HG03378 (cell line): ENCODE measurements at regions not wholly inside any gene's neighbourhood (a gene's known extent, or its start where the extent isn't known, plus 50 kb on each side); places are given as distances from the start of the nearest gene placed in this dataset.
"Not testable (repeated sequence)": the region's sequence is repeated elsewhere in the genome, so short reads cannot be mapped to it uniquely, and the experiment has no call there.

Experiments
- ATAC-seq: cut with Tn5 transposase; IDR thresholded peaks from one replicate; pipeline ENCODE4 v1.9.1; 2021; ENCODE audit warnings: mild to moderate bottlenecking, moderate library complexity; ENCODE audit not compliant: unreplicated experiment

- ATAC-seq, result no peak
Measured at GRCh38 chr3:17847156-17847555, 104.7 kb upstream of the TBC1D5 start.

DNA sequence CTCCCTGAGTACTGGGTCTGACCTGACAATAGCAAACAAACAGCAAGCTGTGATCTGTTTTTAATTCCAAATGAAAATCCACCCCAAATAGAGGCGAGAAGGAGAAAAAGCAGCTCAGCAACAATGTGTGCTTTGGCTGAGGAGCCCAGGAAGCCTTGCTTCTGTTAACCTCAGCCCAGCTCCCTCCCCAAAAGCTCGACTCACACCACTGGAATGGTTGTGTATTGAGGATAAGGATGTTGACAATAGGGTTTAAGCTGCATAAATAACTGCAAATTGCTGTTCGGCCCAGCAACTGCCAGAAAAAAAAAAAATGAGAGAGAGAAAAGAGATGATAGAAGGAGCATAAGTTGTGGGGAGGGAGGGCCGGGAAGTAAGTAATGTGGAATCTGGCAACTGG lies 104.0 kb upstream of the TBC1D5 start:
- ATAC-seq, result no peak

DNA sequence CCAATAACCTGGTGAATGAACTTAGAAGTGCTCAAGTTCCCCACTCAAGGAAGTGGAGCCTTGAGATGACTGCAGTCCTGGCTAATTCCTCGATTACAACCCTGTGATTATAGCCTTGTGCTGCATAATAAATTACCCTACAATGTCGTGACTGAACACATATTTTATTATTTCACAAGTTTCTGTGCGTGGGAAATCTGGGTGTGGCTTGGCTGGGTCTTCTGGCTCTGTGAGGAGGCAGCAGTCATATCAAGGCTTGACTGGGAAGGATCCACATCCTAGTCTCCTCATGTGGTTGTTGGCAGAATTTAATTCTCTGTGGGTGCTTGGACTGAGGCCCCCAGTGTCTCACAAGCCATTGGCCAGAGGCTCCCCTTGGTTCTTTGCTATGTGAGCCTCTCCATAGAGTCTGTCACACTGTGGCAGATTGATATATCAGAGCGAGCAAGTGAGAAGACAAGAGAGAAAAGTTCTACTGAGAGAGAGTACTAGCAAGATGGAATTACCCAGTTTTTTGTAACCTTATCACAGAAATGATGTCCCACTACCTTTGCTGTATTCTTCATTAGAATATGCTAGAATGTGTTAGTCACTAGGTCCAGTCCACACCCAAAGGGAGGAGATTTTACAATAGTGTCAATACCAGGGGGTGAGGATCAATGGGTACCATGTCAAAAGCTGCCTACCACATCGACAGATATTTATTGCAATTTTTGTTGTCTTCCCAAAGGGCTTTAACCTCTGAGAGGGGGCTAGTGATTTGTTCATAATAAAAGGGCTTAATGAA lies 102.8 kb upstream of the TBC1D5 start:
- ATAC-seq, result no peak

DNA sequence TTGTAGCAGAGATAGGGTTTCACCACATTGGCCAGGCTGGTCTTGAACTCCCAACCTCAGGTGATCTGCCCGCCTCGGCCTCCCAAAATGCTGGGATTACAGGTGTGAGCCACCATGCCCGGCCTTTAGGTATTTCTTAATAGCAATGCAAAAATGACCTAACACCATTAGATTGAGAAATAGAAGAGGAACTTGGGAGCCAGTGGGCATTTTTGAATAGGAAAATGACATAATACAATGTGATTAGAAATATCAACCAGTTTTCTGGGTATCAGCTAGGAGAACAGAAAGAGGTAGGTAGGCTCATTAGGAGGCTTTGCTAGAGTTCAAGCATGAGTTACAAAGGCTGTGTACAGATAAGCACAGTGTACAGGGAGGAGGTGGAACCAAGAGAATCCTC lies 101.8 kb upstream of the TBC1D5 start:
- no peak for ATAC-seq

GRCh38 chr3:17841190-17841828 lies 98.9 kb upstream of the TBC1D5 start:
- peak; percentile 84 for ATAC-seq

DNA sequence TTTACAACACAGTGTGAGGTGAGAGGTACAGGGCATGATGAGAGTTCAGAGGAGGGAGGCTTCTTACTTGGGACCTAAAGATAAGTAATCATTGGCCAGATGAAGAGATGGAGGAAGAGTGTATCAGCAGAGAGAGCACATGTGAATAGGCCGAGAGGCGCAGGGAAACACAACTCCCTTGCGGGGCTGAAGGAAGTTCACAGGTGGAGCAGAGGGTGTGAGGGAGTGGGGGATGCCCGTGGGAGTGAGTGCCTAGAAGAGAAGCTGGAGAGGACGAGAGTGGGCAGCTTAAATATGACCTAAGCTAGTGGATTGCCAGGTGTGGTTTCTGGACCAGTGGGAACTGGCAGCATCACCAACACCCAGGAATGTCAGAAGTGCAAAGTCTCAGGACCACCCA lies 98.2 kb upstream of the TBC1D5 start:
- ATAC-seq, result no peak

GRCh38 chr3:17840126-17840525 lies 97.7 kb upstream of the TBC1D5 start:
- ATAC-seq, result no peak

GRCh38 chr3:17836919-17837318 lies 94.5 kb upstream of the TBC1D5 start:
- no peak for ATAC-seq

- no peak for ATAC-seq
Measured at GRCh38 chr3:17836092-17836491, 93.7 kb upstream of the TBC1D5 start.

DNA sequence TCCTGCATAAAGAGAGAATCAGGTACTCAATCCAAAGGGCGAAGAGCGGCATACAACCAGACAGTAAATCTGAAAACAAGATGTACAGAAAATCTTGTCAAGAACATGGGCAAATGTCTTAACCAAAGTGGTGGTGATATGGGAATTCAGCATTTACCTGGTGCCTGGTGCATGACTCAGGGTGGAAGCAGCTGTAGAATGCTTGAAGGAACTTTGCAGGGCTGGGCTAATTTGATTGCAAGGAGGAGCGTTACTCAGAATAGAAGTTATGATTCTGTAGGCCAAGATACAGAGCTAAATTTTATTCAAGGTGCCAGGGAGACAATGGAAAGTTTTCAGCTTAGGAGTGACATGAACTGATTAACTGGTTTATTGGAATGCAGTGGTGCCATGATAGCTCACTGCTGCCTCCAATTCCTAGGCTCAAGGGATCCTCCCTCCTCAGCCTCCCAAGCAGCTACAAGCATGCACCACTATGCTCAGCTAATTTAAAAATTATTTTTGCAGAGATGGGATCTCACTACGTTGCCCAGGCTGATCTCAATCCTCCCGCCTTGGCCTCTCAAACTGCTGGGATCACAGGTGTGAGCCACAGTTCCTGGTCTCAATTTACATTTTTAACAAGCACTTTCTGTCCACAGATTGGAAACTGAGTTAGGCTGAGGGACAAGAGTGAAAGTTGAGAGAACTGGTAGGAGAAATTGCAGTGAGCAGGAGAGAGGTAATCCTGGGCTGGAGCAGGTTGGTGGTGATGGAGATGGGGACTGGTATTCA lies 91.5 kb upstream of the TBC1D5 start:
- ATAC-seq, result no peak

- no peak for ATAC-seq
Measured at GRCh38 chr3:17832016-17832415, 89.6 kb upstream of the TBC1D5 start.

GRCh38 chr3:17831366-17831765 lies 88.9 kb upstream of the TBC1D5 start:
- ATAC-seq, result no peak

DNA sequence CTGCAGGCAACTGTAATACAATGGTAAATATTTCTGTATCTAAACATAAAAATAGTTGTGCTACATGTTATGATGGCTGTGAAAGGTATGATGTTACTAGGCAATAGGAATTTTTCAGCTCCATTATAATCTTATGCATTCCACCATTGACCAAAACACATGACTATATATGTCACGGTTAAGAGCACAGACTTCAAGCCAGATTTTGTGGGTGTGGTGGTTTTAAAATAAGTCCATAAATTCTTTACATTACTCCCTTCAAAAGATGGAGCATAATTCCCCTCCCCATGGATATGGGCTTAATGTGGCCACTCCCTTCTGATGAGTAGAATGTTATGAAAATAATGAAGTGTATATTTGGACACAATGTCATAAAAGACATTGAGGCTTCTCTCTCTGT lies 88.4 kb upstream of the TBC1D5 start:
- no peak for ATAC-seq

DNA sequence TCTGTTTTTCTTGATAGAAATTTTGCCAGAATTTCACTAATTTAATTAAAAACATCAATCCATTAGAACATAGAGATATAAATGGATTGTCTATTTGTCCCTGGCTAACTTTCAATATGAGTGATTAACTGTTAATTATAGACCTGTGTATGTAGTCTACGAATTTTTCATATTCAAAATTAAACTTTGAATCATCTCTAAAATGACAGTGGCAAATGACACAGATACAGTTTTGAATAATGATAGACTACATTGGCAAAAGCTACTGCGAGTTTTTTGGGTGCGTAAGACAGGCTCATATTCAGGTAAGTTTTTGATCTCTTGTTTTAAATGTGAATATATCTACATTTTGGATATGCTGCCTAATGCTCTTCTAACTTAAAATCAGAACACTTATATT lies 86.0 kb upstream of the TBC1D5 start:
- ATAC-seq, result no peak

DNA sequence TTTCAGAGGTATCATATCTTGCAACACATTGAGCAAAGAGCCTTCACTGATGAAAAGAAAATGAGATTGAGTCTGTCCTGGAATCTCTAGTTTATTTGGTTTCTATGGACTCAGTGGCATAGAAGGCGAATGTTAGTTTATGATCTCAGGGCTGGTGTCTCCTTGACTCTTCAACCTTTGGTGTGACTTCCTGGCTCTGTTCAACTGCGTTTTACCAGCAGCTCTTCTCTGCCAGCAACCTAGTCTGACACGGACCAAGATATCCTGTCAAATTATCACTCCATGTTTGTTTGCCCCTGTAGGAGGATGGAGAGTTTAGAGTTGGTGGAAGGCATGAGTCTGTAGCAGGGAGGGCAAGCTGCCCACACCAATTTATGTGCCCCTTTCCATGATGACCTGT lies 82.9 kb upstream of the TBC1D5 start:
- ATAC-seq, result no peak

- ATAC-seq, result no peak
Measured at GRCh38 chr3:17823816-17824215, 81.4 kb upstream of the TBC1D5 start.

GRCh38 chr3:17823036-17823435 lies 80.6 kb upstream of the TBC1D5 start:
- ATAC-seq, result no peak

DNA sequence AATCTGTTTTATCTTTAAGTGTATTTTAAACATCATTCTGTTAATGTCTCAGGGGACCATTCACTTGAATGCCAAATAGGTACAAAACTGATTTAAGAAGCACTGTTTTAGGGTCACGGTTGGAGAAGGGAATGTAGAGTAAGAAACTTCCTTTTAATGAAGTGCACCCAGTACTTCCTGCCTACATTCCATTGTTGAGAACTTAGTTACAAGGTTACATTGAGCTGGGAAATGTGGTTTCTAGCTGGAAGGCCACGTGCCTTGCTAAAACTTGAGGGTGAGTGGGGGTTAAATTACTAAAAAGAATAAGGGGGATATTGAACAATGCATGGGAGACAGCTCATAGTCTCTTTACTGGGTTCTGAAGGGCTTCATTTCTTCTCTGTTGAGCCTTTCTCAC lies 78.3 kb upstream of the TBC1D5 start:
- no peak for ATAC-seq

DNA sequence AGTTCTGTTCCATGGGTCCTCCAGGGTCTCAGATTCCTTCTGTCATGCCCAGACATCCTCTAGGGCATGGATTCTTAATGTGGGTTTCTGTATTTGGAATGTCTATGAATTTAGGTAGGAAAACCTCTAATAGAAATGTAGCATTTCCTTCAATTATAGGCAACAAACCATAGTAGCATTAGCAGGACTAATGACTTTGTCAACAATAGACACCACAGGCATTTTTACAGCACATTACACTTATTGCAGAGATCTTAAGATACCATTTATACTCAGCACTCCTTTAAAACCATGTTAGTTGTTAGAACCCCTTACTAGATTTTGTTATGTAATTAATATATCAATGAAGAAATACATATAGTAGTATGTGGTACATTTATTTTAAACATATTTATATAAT lies 77.8 kb upstream of the TBC1D5 start:
- no peak for ATAC-seq

DNA sequence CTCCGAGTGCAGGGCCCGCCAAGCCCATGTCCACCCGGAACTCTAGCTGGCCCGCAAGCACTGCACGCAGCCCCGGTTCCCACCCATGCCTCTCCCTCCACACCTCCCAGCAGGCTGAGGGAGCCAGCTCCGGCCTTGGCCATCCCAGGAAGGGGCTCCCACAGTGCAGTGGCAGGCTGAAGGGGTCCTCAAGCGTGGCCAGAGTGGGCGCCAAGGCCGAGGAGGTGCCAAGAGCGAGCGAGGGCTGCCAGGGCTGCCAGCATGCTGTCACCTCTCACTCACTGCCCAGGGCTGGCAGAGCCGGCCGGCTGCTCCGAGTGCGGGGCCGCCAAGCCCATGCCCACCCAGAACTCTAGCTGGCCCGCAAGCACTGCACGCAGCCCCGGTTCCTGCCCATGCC lies 75.5 kb upstream of the TBC1D5 start:
- not testable (repeated sequence) for ATAC-seq

DNA sequence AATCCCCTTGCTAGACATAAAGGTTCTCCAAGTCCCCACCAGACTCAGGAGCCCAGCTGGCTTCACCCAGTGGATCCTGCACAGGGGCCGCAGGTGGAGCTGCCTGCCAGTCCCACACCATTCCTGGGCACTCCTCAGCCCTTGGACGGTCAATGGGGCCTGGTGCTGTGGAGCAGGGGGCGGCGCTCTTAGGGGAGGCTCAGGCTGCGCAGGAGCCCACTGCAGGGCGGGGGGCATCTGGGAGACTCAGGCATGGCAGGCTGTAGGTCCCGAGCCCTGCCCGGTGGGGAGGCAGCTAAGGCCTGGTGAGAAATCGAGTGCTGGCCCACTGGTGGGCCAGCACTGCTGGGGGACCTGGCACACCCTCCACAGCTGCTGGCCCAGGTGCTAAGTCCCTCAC lies 75.1 kb upstream of the TBC1D5 start:
- ATAC-seq, result no peak

DNA sequence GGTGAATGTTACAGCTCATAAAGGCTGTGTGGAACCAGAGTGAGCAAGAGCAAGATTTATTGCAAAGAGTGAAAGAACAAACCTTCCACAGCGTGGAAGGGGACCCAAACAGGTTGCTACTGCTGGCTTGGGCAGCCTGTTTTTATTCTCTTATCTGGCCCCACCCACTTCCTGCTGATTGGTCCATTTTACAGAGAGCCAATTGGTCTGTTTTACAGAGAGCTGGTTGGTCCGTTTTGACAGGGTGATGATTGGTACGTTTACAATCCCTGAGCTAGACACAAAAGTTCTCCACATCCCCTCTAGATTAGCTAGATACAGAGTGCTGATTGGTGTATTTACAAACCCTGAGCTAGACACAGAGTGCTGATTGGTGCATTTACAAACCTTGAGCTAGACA lies 74.4 kb upstream of the TBC1D5 start:
- ATAC-seq, result not testable (repeated sequence)
